ENCODE measurements at regions not wholly inside any gene's neighbourhood (a gene's known extent, or its start where the extent isn't known, plus 50 kb on each side); places are given as distances from the start of the nearest gene placed in this dataset.

GRCh38 chr4:14897217-14897616, 105.1 kb upstream of the CPEB2 start:
- ATAC-seq (no peak), DNase-seq (no peak)
- H3K36me3 ChIP-seq: no peaks in the 10 kb centered on the region
- no peak overlapping the region for H3K4me3 ChIP-seq
- in situ Hi-C loops (cut with MboI; ENCODE audit: low sequenced_read_pairs in 4 of 4) (no loop called here), intact Hi-C loops (cut with DNase I; ENCODE audit: low total_unique reads) (no loop called here)
- H3K4me1 ChIP-seq: no peaks in the 10 kb centered on the region
- H3K9me3 ChIP-seq: no peaks in the 10 kb centered on the region
- H3K27me3 ChIP-seq: no peaks in the 10 kb centered on the region
- TF ChIP-seq, protein P1, sequence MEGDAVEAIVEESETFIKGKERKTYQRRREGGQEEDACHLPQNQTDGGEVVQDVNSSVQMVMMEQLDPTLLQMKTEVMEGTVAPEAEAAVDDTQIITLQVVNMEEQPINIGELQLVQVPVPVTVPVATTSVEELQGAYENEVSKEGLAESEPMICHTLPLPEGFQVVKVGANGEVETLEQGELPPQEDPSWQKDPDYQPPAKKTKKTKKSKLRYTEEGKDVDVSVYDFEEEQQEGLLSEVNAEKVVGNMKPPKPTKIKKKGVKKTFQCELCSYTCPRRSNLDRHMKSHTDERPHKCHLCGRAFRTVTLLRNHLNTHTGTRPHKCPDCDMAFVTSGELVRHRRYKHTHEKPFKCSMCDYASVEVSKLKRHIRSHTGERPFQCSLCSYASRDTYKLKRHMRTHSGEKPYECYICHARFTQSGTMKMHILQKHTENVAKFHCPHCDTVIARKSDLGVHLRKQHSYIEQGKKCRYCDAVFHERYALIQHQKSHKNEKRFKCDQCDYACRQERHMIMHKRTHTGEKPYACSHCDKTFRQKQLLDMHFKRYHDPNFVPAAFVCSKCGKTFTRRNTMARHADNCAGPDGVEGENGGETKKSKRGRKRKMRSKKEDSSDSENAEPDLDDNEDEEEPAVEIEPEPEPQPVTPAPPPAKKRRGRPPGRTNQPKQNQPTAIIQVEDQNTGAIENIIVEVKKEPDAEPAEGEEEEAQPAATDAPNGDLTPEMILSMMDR (IDR thresholded peaks at IDR 0.05 in 4 of 5, conservative IDR thresholded peaks at IDR 0.05 in 1 of 5): no peak
- no peak for TF ChIP-seq POLR2A (IDR thresholded peaks at IDR 0.05)
- H3K27ac ChIP-seq: no peak overlapping the region

DNA sequence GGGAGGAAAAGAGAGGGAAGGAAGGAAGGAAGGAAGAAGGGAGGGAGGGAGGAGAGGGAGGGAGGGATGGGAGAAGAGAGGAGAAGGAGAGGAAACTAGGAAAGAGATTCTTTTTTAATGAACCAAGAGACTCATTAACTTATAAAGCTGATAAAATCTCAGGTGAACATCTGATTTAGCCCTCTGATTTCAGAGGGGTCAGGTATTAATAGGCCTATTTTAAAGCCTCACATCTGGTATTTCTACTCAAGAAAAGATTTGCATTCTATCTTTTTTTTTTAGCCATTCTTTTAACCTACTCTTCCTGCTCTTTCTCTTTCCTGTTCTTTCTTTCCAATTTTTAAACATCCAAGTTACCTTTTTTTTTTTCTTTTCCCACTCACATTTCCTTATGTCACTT, 103.3 kb upstream of the CPEB2 start:
- in situ Hi-C loops (cut with MboI; ENCODE audit: low sequenced_read_pairs in 4 of 4) (no loop called here), intact Hi-C loops (cut with DNase I; ENCODE audit: low total_unique reads) (no loop called here)
- TF ChIP-seq, protein P1 (IDR thresholded peaks at IDR 0.05 in 4 of 5, conservative IDR thresholded peaks at IDR 0.05 in 1 of 5): no peak
- no peak for TF ChIP-seq POLR2A (IDR thresholded peaks at IDR 0.05)
- H3K9me3 ChIP-seq: no peaks in the 10 kb centered on the region
- ATAC-seq (no peak), DNase-seq (no peak)
- H3K4me3 ChIP-seq: no peak overlapping the region
- no peaks in the 10 kb centered on the region for H3K36me3 ChIP-seq
- H3K27me3 ChIP-seq: no peaks in the 10 kb centered on the region
- no peak overlapping the region for H3K27ac ChIP-seq
- no peaks in the 10 kb centered on the region for H3K4me1 ChIP-seq

DNA sequence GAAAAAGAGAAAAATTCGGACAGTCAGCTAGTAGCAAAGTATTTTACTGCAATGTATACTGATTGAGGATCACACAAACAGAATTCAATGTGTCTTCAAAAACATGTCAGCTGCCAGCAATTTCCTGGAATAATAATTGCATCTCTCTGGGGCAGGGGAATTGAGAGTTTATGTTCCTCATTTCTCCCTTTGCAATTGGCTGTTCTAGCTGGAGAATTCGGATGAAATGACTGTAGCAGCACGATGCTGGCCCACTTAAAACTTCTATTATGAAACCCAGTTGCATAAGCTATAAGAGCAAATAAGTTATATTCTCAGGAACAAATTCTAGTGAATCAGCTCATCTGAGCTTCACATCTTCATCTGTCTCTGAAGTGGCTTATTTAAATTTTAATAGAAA, 99.9 kb upstream of the CPEB2 start:
- DNase-seq: no peak
- TF ChIP-seq POLR2A (IDR thresholded peaks at IDR 0.05): no peak
- TF ChIP-seq, protein P1 (IDR thresholded peaks at IDR 0.05 in 4 of 5, conservative IDR thresholded peaks at IDR 0.05 in 1 of 5): no peak
- no peaks in the 10 kb centered on the region for H3K27me3 ChIP-seq
- ATAC-seq: no peak
- H3K4me3 ChIP-seq: no peak overlapping the region
- no peak overlapping the region for H3K27ac ChIP-seq
- intact Hi-C loops (cut with DNase I; ENCODE audit: low total_unique reads) (no loop called here), in situ Hi-C loops (cut with MboI; ENCODE audit: low sequenced_read_pairs in 4 of 4) (no loop called here)
- no peaks in the 10 kb centered on the region for H3K4me1 ChIP-seq
- no peaks in the 10 kb centered on the region for H3K36me3 ChIP-seq
- no peaks in the 10 kb centered on the region for H3K9me3 ChIP-seq

- Histone ChIP-seq H3K9me3 (no peaks in the 10 kb centered on the region), H3K4me3 (no peak overlapping the region), H3K4me1 (no peaks in the 10 kb centered on the region), H3K36me3 (no peaks in the 10 kb centered on the region), H3K27ac (no peak overlapping the region), H3K27me3 (no peaks in the 10 kb centered on the region)
- DNase-seq (no peak), ATAC-seq (no peak)
- TF ChIP-seq POLR2A (IDR thresholded peaks at IDR 0.05): no peak
- TF ChIP-seq, protein P1 (IDR thresholded peaks at IDR 0.05 in 4 of 5, conservative IDR thresholded peaks at IDR 0.05 in 1 of 5): no peak
- intact Hi-C loops (cut with DNase I; ENCODE audit: low total_unique reads) (no loop called here), in situ Hi-C loops (cut with MboI; ENCODE audit: low sequenced_read_pairs in 4 of 4) (no loop called here)
Measured at GRCh38 chr4:14903321-14903720, 99.0 kb upstream of the CPEB2 start.

GRCh38 chr4:14906805-14907204, 95.5 kb upstream of the CPEB2 start:
- H3K4me1 ChIP-seq: no peaks in the 10 kb centered on the region
- in situ Hi-C loops (cut with MboI; ENCODE audit: low sequenced_read_pairs in 4 of 4) (no loop called here), intact Hi-C loops (cut with DNase I; ENCODE audit: low total_unique reads) (no loop called here)
- no peak overlapping the region for H3K27ac ChIP-seq
- H3K36me3 ChIP-seq: no peaks in the 10 kb centered on the region
- TF ChIP-seq POLR2A (IDR thresholded peaks at IDR 0.05): no peak
- TF ChIP-seq, protein P1 (IDR thresholded peaks at IDR 0.05 in 4 of 5, conservative IDR thresholded peaks at IDR 0.05 in 1 of 5): no peak
- no peak for ATAC-seq
- H3K27me3 ChIP-seq: no peaks in the 10 kb centered on the region
- no peak overlapping the region for H3K4me3 ChIP-seq
- DNase-seq: no peak
- H3K9me3 ChIP-seq: no peaks in the 10 kb centered on the region

Data from gastrocnemius medialis (tissue), 4 donors.